ENCODE measurements at regions not wholly inside any gene's neighbourhood (a gene's known extent, or its start where the extent isn't known, plus 50 kb on each side); places are given as distances from the start of the nearest gene placed in this dataset.

- no peak for DNase-seq
- peaks cover 1% of the 10 kb centered on the region; the same call in 1 of the 2 replicates for H3K27me3 Mint-ChIP-seq (ENCODE audit: insufficient read depth)
- no peaks in the 10 kb centered on the region for H3K36me3 Mint-ChIP-seq (ENCODE audit: low read depth)
- TF ChIP-seq, protein P1, sequence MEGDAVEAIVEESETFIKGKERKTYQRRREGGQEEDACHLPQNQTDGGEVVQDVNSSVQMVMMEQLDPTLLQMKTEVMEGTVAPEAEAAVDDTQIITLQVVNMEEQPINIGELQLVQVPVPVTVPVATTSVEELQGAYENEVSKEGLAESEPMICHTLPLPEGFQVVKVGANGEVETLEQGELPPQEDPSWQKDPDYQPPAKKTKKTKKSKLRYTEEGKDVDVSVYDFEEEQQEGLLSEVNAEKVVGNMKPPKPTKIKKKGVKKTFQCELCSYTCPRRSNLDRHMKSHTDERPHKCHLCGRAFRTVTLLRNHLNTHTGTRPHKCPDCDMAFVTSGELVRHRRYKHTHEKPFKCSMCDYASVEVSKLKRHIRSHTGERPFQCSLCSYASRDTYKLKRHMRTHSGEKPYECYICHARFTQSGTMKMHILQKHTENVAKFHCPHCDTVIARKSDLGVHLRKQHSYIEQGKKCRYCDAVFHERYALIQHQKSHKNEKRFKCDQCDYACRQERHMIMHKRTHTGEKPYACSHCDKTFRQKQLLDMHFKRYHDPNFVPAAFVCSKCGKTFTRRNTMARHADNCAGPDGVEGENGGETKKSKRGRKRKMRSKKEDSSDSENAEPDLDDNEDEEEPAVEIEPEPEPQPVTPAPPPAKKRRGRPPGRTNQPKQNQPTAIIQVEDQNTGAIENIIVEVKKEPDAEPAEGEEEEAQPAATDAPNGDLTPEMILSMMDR (IDR thresholded peaks at IDR 0.05) = no peak
- H3K27ac Mint-ChIP-seq = no peak overlapping the region
- H3K9me3 Mint-ChIP-seq = peaks cover 24% of the 10 kb centered on the region
- H3K4me3 Mint-ChIP-seq = no peak overlapping the region
- H3K4me1 Mint-ChIP-seq (ENCODE audit: low read depth) = no peaks in the 10 kb centered on the region
Observed at GRCh38 chr4:104966349-104967033, 180.2 kb upstream of the TET2 start.

DNA sequence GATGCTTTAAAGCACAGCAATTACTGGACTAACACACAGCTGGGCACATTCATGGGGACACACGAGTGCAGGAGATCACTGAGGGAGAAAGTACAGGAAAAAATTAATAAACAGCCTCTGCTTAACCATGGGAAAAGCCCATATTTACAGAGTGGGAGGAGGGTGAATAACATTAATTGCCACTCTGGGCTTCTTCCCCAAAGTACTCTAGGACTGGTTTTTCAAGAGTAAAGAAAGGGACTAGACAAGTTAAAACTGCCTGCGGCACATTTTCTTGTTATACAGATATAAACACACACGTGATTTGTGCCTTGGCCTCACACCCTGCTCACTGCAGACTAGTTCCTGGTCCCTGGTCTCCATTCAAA, 179.7 kb upstream of the TET2 start:
- DNase-seq = no peak
- H3K9me3 Mint-ChIP-seq = peaks cover 24% of the 10 kb centered on the region
- no peaks in the 10 kb centered on the region for H3K4me1 Mint-ChIP-seq (ENCODE audit: low read depth)
- H3K4me3 Mint-ChIP-seq = no peak overlapping the region
- no peak overlapping the region for H3K27ac Mint-ChIP-seq
- peaks cover 1% of the 10 kb centered on the region; the same call in 1 of the 2 replicates for H3K27me3 Mint-ChIP-seq (ENCODE audit: insufficient read depth)
- TF ChIP-seq, protein P1 (IDR thresholded peaks at IDR 0.05) = no peak
- no peaks in the 10 kb centered on the region for H3K36me3 Mint-ChIP-seq (ENCODE audit: low read depth)

GRCh38 chr4:104969394-104970082, 177.1 kb upstream of the TET2 start:
- no peak for DNase-seq
- H3K4me3 Mint-ChIP-seq = no peak overlapping the region
- H3K27ac Mint-ChIP-seq = no peak overlapping the region
- peaks cover 15% of the 10 kb centered on the region for H3K9me3 Mint-ChIP-seq
- H3K27me3 Mint-ChIP-seq (ENCODE audit: insufficient read depth) = no peaks in the 10 kb centered on the region
- no peaks in the 10 kb centered on the region for H3K4me1 Mint-ChIP-seq (ENCODE audit: low read depth)
- TF ChIP-seq, protein P1 (IDR thresholded peaks at IDR 0.05) = no peak
- H3K36me3 Mint-ChIP-seq (ENCODE audit: low read depth) = no peaks in the 10 kb centered on the region

- no peaks in the 10 kb centered on the region for H3K4me1 Mint-ChIP-seq (ENCODE audit: low read depth)
- H3K36me3 Mint-ChIP-seq (ENCODE audit: low read depth) = no peaks in the 10 kb centered on the region
- H3K27ac Mint-ChIP-seq = no peak overlapping the region
- TF ChIP-seq, protein P1 (IDR thresholded peaks at IDR 0.05) = no peak
- peaks cover 4% of the 10 kb centered on the region for H3K9me3 Mint-ChIP-seq
- no peak overlapping the region for H3K4me3 Mint-ChIP-seq
- DNase-seq = no peak
- H3K27me3 Mint-ChIP-seq (ENCODE audit: insufficient read depth) = peaks cover 2% of the 10 kb centered on the region; the same call in 1 of the 2 replicates
Observed at GRCh38 chr4:104971462-104971861, 175.2 kb upstream of the TET2 start.

GRCh38 chr4:104973708-104974107, 173.0 kb upstream of the TET2 start:
- TF ChIP-seq, protein P1 (IDR thresholded peaks at IDR 0.05) = no peak
- Mint-ChIP-seq H3K9me3 (peaks cover 4% of the 10 kb centered on the region), H3K27me3 (ENCODE audit: insufficient read depth) (peaks cover 2% of the 10 kb centered on the region; the same call in 1 of the 2 replicates), H3K36me3 (ENCODE audit: low read depth) (no peaks in the 10 kb centered on the region), H3K27ac (no peak overlapping the region), H3K4me3 (no peak overlapping the region), H3K4me1 (ENCODE audit: low read depth) (no peaks in the 10 kb centered on the region)
- no peak for DNase-seq
